Fibroblast of peridontal ligament (primary cell): ENCODE measurements at regions not wholly inside any gene's neighbourhood (a gene's known extent, or its start where the extent isn't known, plus 50 kb on each side); places are given as distances from the start of the nearest gene placed in this dataset.
"Not testable (repeated sequence)": the region's sequence is repeated elsewhere in the genome, so short reads cannot be mapped to it uniquely, and the experiment has no call there.

Source experiments
- DNase-seq: peaks from one replicate; pipeline ENCODE4 v3.0.0-alpha.2; 2010; ENCODE audit errors: extremely low read depth

GRCh38 chr5:158516521-158516920 lies 583.2 kb downstream of the EBF1 start:
- no peak for DNase-seq

DNA sequence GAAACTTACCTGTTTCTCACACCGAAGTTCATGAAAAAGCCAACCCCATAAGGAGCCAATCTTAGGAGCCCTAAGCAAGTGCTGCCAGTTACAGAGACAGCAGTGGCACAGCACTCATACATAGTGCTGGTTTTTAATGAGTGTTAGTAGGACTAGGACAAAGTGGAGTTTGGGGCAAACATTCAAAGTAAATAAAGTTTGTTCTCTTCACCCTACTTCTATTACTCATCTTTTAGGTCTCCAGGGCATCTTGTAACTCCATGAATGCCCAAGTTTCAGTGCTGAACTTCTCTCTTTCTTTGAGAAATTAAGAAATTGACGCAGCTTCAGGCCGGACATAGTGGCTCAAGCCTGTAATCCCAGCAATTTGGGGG lies 584.7 kb downstream of the EBF1 start:
- DNase-seq = peak; percentile 17

- DNase-seq = peak; percentile 74
These were observed 585.3 kb downstream of the EBF1 start for GRCh38 chr5:158514319-158514985.

- DNase-seq = no peak
These were observed 586.0 kb downstream of the EBF1 start for GRCh38 chr5:158513490-158514318.

DNA sequence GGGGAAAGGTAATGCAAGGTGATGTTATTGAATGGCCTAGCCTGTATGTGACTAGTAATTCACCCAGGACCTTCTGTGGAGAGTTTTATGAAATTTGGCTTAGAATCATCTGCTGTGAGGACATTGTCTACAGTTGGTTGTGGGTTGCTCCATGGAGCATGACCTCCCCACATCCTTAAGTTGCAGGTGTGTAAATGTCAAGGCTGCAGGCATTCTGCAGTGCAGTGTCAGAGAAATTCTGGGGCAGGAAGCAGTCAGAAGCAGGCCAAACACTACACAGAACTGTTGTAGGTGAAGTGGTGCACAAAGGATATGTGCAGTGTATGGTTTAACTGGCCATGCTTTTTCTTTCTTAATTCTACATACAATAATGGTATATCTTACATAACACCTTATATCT lies 588.3 kb downstream of the EBF1 start:
- DNase-seq = no peak

- DNase-seq = no peak
These were observed 589.2 kb downstream of the EBF1 start for GRCh38 chr5:158510479-158510878.

- no peak for DNase-seq
These were observed 593.1 kb downstream of the EBF1 start for GRCh38 chr5:158506648-158507047.

DNA sequence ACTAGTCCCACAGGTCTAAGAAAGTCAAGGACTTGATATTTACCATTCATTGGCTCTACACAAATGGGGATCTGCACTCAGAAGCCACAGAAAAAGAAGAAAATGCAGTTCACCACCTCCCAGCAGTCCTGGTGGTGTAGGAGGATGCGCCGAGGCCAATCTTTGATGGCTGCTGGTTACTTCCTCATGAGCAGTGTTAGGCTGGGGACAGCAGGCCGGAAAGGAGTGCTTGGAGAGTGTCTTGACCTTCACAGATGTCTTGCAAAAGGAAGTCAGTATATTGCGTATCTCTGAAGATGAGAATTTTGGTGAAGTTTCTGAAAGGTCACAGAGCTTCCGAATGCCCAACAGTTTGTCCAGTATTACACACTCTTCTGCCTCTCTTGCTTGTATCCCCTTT lies 597.0 kb downstream of the EBF1 start:
- DNase-seq = no peak

DNA sequence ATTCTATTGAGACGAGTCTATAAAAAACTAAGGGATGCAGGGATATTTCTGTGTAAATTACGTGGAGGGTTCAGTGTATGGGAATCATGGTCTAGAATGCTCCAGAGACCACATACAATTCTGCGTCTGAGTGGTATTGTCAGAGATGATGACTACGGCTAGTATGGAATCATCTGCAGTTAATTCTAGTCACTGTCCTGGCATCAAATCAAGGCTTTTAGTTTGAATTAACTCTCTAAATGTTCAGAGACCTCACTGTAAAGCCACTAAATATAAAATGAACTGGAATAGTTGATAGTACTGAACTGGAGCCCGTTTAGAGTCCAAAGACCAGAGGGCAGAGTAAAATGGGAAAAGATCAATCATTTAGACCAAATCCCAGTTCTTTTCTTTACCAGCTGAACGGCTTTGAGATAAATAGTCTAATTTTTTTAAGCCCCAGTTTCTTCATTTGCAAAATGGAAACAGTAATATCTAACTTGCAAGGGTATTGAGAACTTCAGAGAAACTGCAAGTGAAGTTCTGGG lies 599.8 kb downstream of the EBF1 start:
- DNase-seq = no peak

GRCh38 chr5:158499075-158499891 lies 600.4 kb downstream of the EBF1 start:
- peak; percentile 69 for DNase-seq

- no peak for DNase-seq
These were observed 603.1 kb downstream of the EBF1 start for GRCh38 chr5:158496624-158497023.

DNA sequence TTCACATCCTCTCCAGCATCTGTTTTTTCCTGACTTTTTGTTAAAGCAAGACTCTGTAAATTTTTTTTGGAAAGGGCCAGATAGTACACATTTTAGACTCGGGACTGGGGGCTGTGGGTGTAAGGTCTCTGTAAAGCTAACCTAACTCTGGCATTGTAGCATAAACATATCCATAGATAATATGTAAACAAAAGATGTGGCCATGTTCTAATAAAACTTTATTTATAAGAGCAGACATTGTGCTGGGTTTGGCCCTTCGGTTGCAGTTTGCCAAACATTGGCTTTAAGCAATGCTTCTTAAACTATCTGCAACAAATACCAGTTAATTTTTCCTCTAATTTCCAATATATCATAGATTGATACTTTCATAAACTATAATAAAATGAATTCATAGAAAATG lies 605.2 kb downstream of the EBF1 start:
- no peak for DNase-seq

GRCh38 chr5:158494044-158494443 lies 605.7 kb downstream of the EBF1 start:
- not testable (repeated sequence) for DNase-seq

GRCh38 chr5:158492841-158493242 lies 606.9 kb downstream of the EBF1 start:
- DNase-seq = peak; percentile 88

GRCh38 chr5:158492136-158492535 lies 607.6 kb downstream of the EBF1 start:
- DNase-seq = peak; percentile 18

GRCh38 chr5:158487664-158488063 lies 612.1 kb downstream of the EBF1 start:
- peak; percentile 18 for DNase-seq

DNA sequence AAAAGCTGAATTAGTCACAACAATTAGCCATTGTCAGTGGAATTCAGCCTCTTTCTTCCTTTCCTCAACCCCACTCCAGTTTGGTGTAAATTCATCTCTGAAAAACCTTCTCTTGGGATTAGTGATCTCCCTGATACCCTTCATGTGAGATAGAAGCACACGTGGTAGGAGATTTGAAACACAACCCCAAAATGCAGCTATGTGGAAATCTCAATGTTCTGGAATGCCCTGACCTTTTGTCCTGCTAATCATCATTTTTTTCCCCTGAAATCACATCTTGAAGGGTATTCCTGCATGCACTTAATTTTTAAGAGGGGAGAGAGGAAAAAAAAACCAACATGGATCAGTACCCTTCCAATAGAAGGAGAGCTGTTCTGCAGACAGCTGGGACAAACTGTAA lies 612.6 kb downstream of the EBF1 start:
- DNase-seq = peak; percentile 50

DNA sequence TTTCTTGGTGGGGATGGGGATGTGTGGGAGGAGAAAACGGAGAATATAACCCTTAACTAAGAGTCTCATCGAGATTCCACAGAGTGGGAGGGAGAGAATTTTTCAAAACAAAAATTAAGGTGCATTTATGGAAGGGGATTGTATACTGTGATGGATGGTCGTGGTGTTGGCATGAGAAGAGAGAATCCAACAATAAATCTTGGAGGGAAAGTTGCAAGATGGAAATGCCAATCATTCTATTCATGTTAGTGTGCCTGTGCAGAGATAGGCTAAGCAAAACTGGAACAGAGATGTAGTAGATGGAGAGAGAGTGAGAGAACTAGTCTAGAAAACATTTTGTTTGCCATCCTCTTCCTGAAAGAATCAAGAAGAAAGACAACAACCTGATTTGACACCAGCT lies 613.1 kb downstream of the EBF1 start:
- peak; percentile 14 for DNase-seq

- DNase-seq = peak; percentile 90
These were observed 614.1 kb downstream of the EBF1 start for GRCh38 chr5:158485604-158486081.

- DNase-seq = no peak
These were observed 614.7 kb downstream of the EBF1 start for GRCh38 chr5:158485047-158485446.

DNA sequence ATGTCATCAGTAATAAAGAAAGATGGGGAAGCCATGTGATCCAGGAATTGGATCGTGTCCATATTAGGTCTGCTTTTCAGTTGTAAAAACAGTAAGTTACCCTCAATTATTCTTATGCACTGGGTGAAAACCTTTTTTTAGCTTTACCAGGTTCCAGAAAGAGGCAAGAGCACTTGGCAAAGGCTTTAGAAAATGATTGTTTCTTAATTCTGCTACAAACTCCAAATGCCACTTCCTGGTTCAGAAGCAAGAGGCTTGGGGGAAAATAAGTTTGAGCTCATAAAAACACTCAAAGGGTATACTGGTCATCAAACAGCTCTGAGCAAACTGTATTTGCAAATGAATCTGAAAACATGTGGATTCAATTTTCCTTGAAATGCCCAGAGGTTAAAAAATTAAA lies 615.6 kb downstream of the EBF1 start:
- DNase-seq = peak; percentile 94

GRCh38 chr5:158483281-158483860 lies 616.3 kb downstream of the EBF1 start:
- DNase-seq = no peak
